Epithelial cell of esophagus (primary cell): ENCODE measurements at regions not wholly inside any gene's neighbourhood (a gene's known extent, or its start where the extent isn't known, plus 50 kb on each side); places are given as distances from the start of the nearest gene placed in this dataset.

Experiments used
- DNase-seq: peaks from one replicate; pipeline ENCODE4 v3.0.0; 2010; ENCODE audit warnings: low read depth
- H3K4me3 ChIP-seq: 2 replicates; pipeline ENCODE4 v1.5.1; 2011; ENCODE audit warnings: mild to moderate bottlenecking, low read length, control low read depth
- CTCF ChIP-seq: IDR thresholded peaks from 2 replicates; pipeline ENCODE4 v1.5.1; 2011; ENCODE audit warnings: low read depth, mild to moderate bottlenecking, low read length, control low read depth, inconsistent platforms; ENCODE audit not compliant: insufficient read depth; ENCODE audit errors: missing control alignments

GRCh38 chr18:78900938-78901909, 78.4 kb upstream of the SALL3 start:
- no peak overlapping the region for H3K4me3 ChIP-seq
- TF ChIP-seq CTCF = no peak
- no peak for DNase-seq

GRCh38 chr18:78901923-78902794, 77.5 kb upstream of the SALL3 start:
- no peak overlapping the region for H3K4me3 ChIP-seq
- DNase-seq = no peak
- TF ChIP-seq CTCF = no peak

DNA sequence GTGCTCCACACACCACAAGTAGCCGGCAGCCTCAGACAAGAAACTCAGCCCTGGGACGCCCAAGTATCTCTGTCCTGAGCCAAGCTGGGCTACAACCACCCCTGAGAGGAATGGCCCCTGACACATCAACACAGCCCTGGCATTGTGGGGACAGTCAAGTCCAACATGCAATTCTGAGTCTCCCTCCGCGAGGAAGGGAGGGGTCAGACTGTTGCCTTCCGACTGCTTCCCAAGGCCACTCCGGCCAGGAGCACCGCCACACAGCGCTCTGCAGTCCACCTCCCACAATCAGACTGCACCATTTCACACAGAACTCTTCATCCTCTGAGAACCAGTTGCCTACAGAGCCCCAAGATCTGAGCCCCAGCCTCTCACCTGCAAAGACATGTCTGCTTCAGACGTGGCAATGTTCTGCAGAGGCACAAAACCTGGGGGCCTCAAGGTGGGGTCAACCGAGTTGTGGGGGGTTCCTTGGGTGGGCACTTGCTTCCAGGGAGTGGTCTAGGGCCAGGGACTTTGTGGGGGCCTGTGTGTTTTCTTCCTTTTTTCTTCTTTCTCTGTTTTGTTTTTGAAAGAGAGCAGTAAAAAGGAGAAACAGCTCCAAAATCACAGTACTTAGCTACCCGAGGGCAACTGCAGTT, 76.7 kb upstream of the SALL3 start:
- no peak overlapping the region for H3K4me3 ChIP-seq
- DNase-seq = no peak
- TF ChIP-seq CTCF = no peak

- DNase-seq = no peak
- TF ChIP-seq CTCF = no peak
- no peak overlapping the region for H3K4me3 ChIP-seq
These were observed 76.0 kb upstream of the SALL3 start for GRCh38 chr18:78903436-78904178.

GRCh38 chr18:78904179-78904531, 75.5 kb upstream of the SALL3 start:
- no peak for TF ChIP-seq CTCF
- DNase-seq = no peak
- H3K4me3 ChIP-seq = no peak overlapping the region

DNA sequence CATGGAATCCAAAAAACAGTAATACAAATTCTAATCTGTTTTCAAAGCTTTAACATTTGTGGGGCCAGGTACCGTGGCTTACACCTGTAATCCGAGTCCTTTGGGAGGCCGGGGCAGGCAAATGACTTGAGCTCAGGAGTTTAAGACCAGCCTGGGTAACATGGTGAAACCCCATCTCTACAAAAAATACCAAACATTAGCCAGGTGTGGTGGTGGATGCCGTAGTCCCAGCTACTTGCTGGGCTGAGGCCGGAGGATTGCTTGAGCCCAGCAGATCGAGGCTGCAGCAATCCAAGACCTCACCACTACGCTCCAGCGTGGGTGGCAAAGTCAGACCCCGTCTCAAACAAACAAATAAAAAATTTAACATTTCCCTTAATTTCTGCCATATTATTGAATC, 74.3 kb upstream of the SALL3 start:
- no peak for TF ChIP-seq CTCF
- H3K4me3 ChIP-seq = no peak overlapping the region
- DNase-seq = no peak
